ENCODE measurements at regions not wholly inside any gene's neighbourhood (a gene's known extent, or its start where the extent isn't known, plus 50 kb on each side); places are given as distances from the start of the nearest gene placed in this dataset.

GRCh38 chr10:128825626-128826025 lies 641.4 kb upstream of the MGMT start:
- H3K4me2 ChIP-seq, result no peak overlapping the region
- no peaks in the 10 kb centered on the region for H4K20me1 ChIP-seq (ENCODE audit: low read depth)
- no peaks in the 10 kb centered on the region for H3K27me3 ChIP-seq
- no peak overlapping the region for H3K27ac Mint-ChIP-seq
- no peaks in the 10 kb centered on the region for H3K4me1 Mint-ChIP-seq
- H3K36me3 Mint-ChIP-seq, result no peaks in the 10 kb centered on the region
- no peak overlapping the region for H3K9ac ChIP-seq
- no peaks in the 10 kb centered on the region for H3K4me1 ChIP-seq
- TF ChIP-seq EZH2 (IDR thresholded peaks at IDR 0.05) (no peak), CTCF (IDR thresholded peaks at IDR 0.05) (no peak), EZH2phosphoT487 (IDR thresholded peaks at IDR 0.05) (no peak)
- H3K4me3 Mint-ChIP-seq, result no peak overlapping the region
- H3K4me3 ChIP-seq, result no peak overlapping the region
- no peak overlapping the region for H2AFZ ChIP-seq (replicated peaks)
- H3K36me3 ChIP-seq, result no peaks in the 10 kb centered on the region
- DNase-seq (ENCODE audit: low spot score), result no peak
- H3F3A ChIP-seq (ENCODE audit: low read depth), result no peaks in the 10 kb centered on the region
- H3K9me3 Mint-ChIP-seq, result no peaks in the 10 kb centered on the region
- H3K9me3 ChIP-seq (ENCODE audit: low read depth), result no peaks in the 10 kb centered on the region
- H3K27me3 Mint-ChIP-seq (ENCODE audit: insufficient read depth, low read depth), result peaks cover 4% of the 10 kb centered on the region
- no peak overlapping the region for H3K27ac ChIP-seq
- H3K79me2 ChIP-seq (ENCODE audit: low read depth), result no peaks in the 10 kb centered on the region

- Mint-ChIP-seq H3K4me3 (no peak overlapping the region), H3K36me3 (no peaks in the 10 kb centered on the region), H3K4me1 (no peaks in the 10 kb centered on the region), H3K27me3 (ENCODE audit: insufficient read depth, low read depth) (peaks cover 2% of the 10 kb centered on the region), H3K9me3 (no peaks in the 10 kb centered on the region), H3K27ac (no peak overlapping the region)
- TF ChIP-seq CTCF (IDR thresholded peaks at IDR 0.05), result no peak
- TF ChIP-seq EZH2 (IDR thresholded peaks at IDR 0.05), result no peak
- TF ChIP-seq EZH2phosphoT487 (IDR thresholded peaks at IDR 0.05), result no peak
- no peaks in the 10 kb centered on the region for H3K27me3 ChIP-seq
- H3K9ac ChIP-seq, result no peak overlapping the region
- H3K36me3 ChIP-seq, result no peaks in the 10 kb centered on the region
- H3F3A ChIP-seq (ENCODE audit: low read depth), result no peaks in the 10 kb centered on the region
- H3K4me3 ChIP-seq, result no peak overlapping the region
- H3K4me1 ChIP-seq, result no peaks in the 10 kb centered on the region
- H2AFZ ChIP-seq (replicated peaks), result no peak overlapping the region
- no peak overlapping the region for H3K27ac ChIP-seq
- no peak overlapping the region for H3K4me2 ChIP-seq
- H3K9me3 ChIP-seq (ENCODE audit: low read depth), result no peaks in the 10 kb centered on the region
- no peaks in the 10 kb centered on the region for H3K79me2 ChIP-seq (ENCODE audit: low read depth)
- no peak for DNase-seq (ENCODE audit: low spot score)
- H4K20me1 ChIP-seq (ENCODE audit: low read depth), result no peaks in the 10 kb centered on the region
Observed at GRCh38 chr10:128833671-128834070, 633.4 kb upstream of the MGMT start.

- H3K4me2 ChIP-seq, result no peak overlapping the region
- no peaks in the 10 kb centered on the region for H3K36me3 ChIP-seq
- TF ChIP-seq EZH2phosphoT487 (IDR thresholded peaks at IDR 0.05) (no peak), CTCF (IDR thresholded peaks at IDR 0.05) (no peak), EZH2 (IDR thresholded peaks at IDR 0.05) (no peak)
- DNase-seq (ENCODE audit: low spot score), result no peak
- H3K9me3 ChIP-seq (ENCODE audit: low read depth), result no peaks in the 10 kb centered on the region
- H3K27ac Mint-ChIP-seq, result no peak overlapping the region
- no peak overlapping the region for H2AFZ ChIP-seq (replicated peaks)
- peaks cover 2% of the 10 kb centered on the region for H3K27me3 Mint-ChIP-seq (ENCODE audit: insufficient read depth, low read depth)
- no peak overlapping the region for H3K4me3 Mint-ChIP-seq
- no peak overlapping the region for H3K9ac ChIP-seq
- H3K4me1 Mint-ChIP-seq, result no peaks in the 10 kb centered on the region
- no peaks in the 10 kb centered on the region for H3F3A ChIP-seq (ENCODE audit: low read depth)
- H3K27me3 ChIP-seq, result no peaks in the 10 kb centered on the region
- H3K27ac ChIP-seq, result no peak overlapping the region
- H3K79me2 ChIP-seq (ENCODE audit: low read depth), result no peaks in the 10 kb centered on the region
- no peaks in the 10 kb centered on the region for H4K20me1 ChIP-seq (ENCODE audit: low read depth)
- no peak overlapping the region for H3K4me3 ChIP-seq
- H3K36me3 Mint-ChIP-seq, result no peaks in the 10 kb centered on the region
- no peaks in the 10 kb centered on the region for H3K4me1 ChIP-seq
- H3K9me3 Mint-ChIP-seq, result no peaks in the 10 kb centered on the region
Observed at GRCh38 chr10:128835361-128835760, 631.7 kb upstream of the MGMT start.

GRCh38 chr10:128837478-128837877 lies 629.6 kb upstream of the MGMT start:
- no peaks in the 10 kb centered on the region for H3K9me3 Mint-ChIP-seq
- no peaks in the 10 kb centered on the region for H3K36me3 ChIP-seq
- no peak for TF ChIP-seq CTCF (IDR thresholded peaks at IDR 0.05)
- no peak for TF ChIP-seq EZH2 (IDR thresholded peaks at IDR 0.05)
- TF ChIP-seq EZH2phosphoT487 (IDR thresholded peaks at IDR 0.05), result no peak
- H3K4me1 Mint-ChIP-seq, result no peaks in the 10 kb centered on the region
- no peaks in the 10 kb centered on the region for H3K79me2 ChIP-seq (ENCODE audit: low read depth)
- no peaks in the 10 kb centered on the region for H3K36me3 Mint-ChIP-seq
- H3K9me3 ChIP-seq (ENCODE audit: low read depth), result peaks cover 4% of the 10 kb centered on the region
- H3K4me3 ChIP-seq, result no peak overlapping the region
- no peak overlapping the region for H3K4me2 ChIP-seq
- H4K20me1 ChIP-seq (ENCODE audit: low read depth), result no peaks in the 10 kb centered on the region
- H3F3A ChIP-seq (ENCODE audit: low read depth), result no peaks in the 10 kb centered on the region
- no peak overlapping the region for H3K4me3 Mint-ChIP-seq
- no peaks in the 10 kb centered on the region for H3K4me1 ChIP-seq
- no peak overlapping the region for H3K27ac ChIP-seq
- H3K27me3 Mint-ChIP-seq (ENCODE audit: insufficient read depth, low read depth), result peaks cover 2% of the 10 kb centered on the region
- H3K27ac Mint-ChIP-seq, result no peak overlapping the region
- no peak for DNase-seq (ENCODE audit: low spot score)
- H3K27me3 ChIP-seq, result no peaks in the 10 kb centered on the region
- no peak overlapping the region for H3K9ac ChIP-seq
- H2AFZ ChIP-seq (replicated peaks), result no peak overlapping the region
